ENCODE measurements at regions not wholly inside any gene's neighbourhood (a gene's known extent, or its start where the extent isn't known, plus 50 kb on each side); places are given as distances from the start of the nearest gene placed in this dataset.

DNA sequence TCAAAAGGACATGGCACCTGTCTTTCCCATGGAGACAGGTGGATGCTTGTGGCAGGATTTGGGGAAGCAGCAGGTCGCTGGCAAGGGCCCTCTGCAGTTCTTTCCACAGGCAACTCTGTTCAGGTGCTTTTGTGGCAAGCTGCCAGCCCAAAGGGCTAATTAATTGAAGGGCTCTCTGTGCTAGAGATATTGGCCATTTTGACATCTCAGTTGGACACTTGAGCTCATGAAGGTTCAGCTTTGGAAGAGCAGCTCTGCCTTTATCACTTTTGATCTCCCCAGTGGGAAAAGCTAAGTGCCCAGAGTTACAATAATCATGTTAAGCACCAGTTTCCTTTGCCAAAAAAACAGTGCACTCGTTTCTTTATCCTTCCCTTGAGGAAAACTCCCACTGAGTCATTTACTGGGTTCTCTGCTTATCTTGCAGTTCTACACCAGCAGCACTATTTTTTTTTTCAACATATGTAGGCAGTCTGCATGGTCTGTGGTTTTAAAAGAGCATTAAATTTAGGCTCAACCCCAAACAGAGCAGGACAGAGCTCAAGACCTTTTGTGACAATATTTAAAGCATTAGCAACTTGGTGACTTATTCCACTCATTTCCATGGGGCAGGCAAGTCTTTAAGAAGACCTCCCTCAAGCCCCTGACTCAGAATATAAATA, 336.4 kb upstream of the RASGEF1B start:
- no peak for TF ChIP-seq CTCF (IDR thresholded peaks at IDR 0.05)
- TF ChIP-seq POLR2AphosphoS5 (IDR thresholded peaks at IDR 0.05) = no peak
